ENCODE measurements at regions not wholly inside any gene's neighbourhood (a gene's known extent, or its start where the extent isn't known, plus 50 kb on each side); places are given as distances from the start of the nearest gene placed in this dataset.

- TF ChIP-seq SALL2 (CRISPR knock-in tag; IDR thresholded peaks at IDR 0.05) (peak; percentile 60; the same call in 1 of the 2 replicates), ZNF556 (CRISPR knock-in tag; IDR thresholded peaks at IDR 0.05; ENCODE audit: borderline replicate concordance) (0 out of 2 replicates have a peak, but pooled peaks have one; percentile 42), NONO (IDR thresholded peaks at IDR 0.05) (no peak), NONO (CRISPR knock-in tag; conservative IDR thresholded peaks at IDR 0.05) (peak; percentile 74), NFIB (CRISPR knock-in tag; IDR thresholded peaks at IDR 0.05; ENCODE audit: borderline replicate concordance) (no peak), ZNF138 (CRISPR knock-in tag; IDR thresholded peaks at IDR 0.05; ENCODE audit: low read depth) (0 out of 2 replicates have a peak, but pooled peaks have one; percentile 50), CBX1 (IDR thresholded peaks at IDR 0.05; ENCODE audit: low read depth) (no peak), ZNF674 (CRISPR knock-in tag; IDR thresholded peaks at IDR 0.05; ENCODE audit: low read depth) (no peak), MYC (CRISPR knock-in tag; IDR thresholded peaks at IDR 0.05; ENCODE audit: borderline replicate concordance) (peak; percentile 65; the same call in 1 of the 2 replicates), ZNF414 (CRISPR knock-in tag; IDR thresholded peaks at IDR 0.05) (no peak), FOXO1 (CRISPR knock-in tag; IDR thresholded peaks at IDR 0.05) (peak; percentile 100), FOSL2 (CRISPR knock-in tag; IDR thresholded peaks at IDR 0.05) (peak; percentile 100)
- TF ChIP-seq, protein P1, sequence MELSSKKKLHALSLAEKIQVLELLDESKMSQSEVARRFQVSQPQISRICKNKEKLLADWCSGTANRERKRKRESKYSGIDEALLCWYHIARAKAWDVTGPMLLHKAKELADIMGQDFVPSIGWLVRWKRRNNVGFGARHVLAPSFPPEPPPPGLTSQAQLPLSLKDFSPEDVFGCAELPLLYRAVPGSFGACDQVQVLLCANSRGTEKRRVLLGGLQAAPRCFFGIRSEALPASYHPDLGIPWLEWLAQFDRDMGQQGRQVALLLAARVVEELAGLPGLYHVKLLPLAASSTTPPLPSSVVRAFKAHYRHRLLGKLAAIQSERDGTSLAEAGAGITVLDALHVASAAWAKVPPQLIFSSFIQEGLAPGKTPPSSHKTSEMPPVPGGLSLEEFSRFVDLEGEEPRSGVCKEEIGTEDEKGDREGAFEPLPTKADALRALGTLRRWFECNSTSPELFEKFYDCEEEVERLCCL (CRISPR knock-in tag; IDR thresholded peaks at IDR 0.05; ENCODE audit: borderline replicate concordance), result peak; percentile 63; the same call in 1 of the 2 replicates
- TF ChIP-seq, protein P2, sequence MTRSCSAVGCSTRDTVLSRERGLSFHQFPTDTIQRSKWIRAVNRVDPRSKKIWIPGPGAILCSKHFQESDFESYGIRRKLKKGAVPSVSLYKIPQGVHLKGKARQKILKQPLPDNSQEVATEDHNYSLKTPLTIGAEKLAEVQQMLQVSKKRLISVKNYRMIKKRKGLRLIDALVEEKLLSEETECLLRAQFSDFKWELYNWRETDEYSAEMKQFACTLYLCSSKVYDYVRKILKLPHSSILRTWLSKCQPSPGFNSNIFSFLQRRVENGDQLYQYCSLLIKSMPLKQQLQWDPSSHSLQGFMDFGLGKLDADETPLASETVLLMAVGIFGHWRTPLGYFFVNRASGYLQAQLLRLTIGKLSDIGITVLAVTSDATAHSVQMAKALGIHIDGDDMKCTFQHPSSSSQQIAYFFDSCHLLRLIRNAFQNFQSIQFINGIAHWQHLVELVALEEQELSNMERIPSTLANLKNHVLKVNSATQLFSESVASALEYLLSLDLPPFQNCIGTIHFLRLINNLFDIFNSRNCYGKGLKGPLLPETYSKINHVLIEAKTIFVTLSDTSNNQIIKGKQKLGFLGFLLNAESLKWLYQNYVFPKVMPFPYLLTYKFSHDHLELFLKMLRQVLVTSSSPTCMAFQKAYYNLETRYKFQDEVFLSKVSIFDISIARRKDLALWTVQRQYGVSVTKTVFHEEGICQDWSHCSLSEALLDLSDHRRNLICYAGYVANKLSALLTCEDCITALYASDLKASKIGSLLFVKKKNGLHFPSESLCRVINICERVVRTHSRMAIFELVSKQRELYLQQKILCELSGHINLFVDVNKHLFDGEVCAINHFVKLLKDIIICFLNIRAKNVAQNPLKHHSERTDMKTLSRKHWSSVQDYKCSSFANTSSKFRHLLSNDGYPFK (CRISPR knock-in tag; IDR thresholded peaks at IDR 0.05; ENCODE audit: borderline replicate concordance), result 0 out of 2 replicates have a peak, but pooled peaks have one; percentile 62
- TF ChIP-seq, protein P3, sequence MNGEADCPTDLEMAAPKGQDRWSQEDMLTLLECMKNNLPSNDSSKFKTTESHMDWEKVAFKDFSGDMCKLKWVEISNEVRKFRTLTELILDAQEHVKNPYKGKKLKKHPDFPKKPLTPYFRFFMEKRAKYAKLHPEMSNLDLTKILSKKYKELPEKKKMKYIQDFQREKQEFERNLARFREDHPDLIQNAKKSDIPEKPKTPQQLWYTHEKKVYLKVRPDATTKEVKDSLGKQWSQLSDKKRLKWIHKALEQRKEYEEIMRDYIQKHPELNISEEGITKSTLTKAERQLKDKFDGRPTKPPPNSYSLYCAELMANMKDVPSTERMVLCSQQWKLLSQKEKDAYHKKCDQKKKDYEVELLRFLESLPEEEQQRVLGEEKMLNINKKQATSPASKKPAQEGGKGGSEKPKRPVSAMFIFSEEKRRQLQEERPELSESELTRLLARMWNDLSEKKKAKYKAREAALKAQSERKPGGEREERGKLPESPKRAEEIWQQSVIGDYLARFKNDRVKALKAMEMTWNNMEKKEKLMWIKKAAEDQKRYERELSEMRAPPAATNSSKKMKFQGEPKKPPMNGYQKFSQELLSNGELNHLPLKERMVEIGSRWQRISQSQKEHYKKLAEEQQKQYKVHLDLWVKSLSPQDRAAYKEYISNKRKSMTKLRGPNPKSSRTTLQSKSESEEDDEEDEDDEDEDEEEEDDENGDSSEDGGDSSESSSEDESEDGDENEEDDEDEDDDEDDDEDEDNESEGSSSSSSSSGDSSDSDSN (CRISPR knock-in tag; IDR thresholded peaks at IDR 0.05), result peak; percentile 76
- TF ChIP-seq, protein P4, sequence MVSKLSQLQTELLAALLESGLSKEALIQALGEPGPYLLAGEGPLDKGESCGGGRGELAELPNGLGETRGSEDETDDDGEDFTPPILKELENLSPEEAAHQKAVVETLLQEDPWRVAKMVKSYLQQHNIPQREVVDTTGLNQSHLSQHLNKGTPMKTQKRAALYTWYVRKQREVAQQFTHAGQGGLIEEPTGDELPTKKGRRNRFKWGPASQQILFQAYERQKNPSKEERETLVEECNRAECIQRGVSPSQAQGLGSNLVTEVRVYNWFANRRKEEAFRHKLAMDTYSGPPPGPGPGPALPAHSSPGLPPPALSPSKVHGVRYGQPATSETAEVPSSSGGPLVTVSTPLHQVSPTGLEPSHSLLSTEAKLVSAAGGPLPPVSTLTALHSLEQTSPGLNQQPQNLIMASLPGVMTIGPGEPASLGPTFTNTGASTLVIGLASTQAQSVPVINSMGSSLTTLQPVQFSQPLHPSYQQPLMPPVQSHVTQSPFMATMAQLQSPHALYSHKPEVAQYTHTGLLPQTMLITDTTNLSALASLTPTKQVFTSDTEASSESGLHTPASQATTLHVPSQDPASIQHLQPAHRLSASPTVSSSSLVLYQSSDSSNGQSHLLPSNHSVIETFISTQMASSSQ (IDR thresholded peaks at IDR 0.05; ENCODE audit: low read depth), result peak; percentile 93
- TF ChIP-seq, protein P4 (CRISPR knock-in tag; IDR thresholded peaks at IDR 0.05; ENCODE audit: borderline replicate concordance), result peak; percentile 97
Measured at GRCh38 chr1:234975122-234975940, 153.3 kb downstream of the TOMM20 start (continued).
